ENCODE measurements at regions not wholly inside any gene's neighbourhood (a gene's known extent, or its start where the extent isn't known, plus 50 kb on each side); places are given as distances from the start of the nearest gene placed in this dataset.

GRCh38 chr7:35331730-35332678, 78.1 kb upstream of the TBX20 start:
- no peak for TF ChIP-seq ZNF70 (CRISPR knock-in tag; IDR thresholded peaks at IDR 0.05)
- TF ChIP-seq OSR1 (CRISPR knock-in tag; IDR thresholded peaks at IDR 0.05), result no peak
- no peak for TF ChIP-seq PATZ1 (CRISPR knock-in tag; IDR thresholded peaks at IDR 0.05; ENCODE audit: borderline replicate concordance)
- no peak for TF ChIP-seq TCF4 (CRISPR knock-in tag; IDR thresholded peaks at IDR 0.05; ENCODE audit: borderline replicate concordance)
- no peak for TF ChIP-seq ISL1 (CRISPR knock-in tag; IDR thresholded peaks at IDR 0.05)
- no peak for TF ChIP-seq PPARA (CRISPR knock-in tag; IDR thresholded peaks at IDR 0.05; ENCODE audit: borderline replicate concordance)
- TF ChIP-seq ZNF565 (CRISPR knock-in tag; conservative IDR thresholded peaks at IDR 0.05; ENCODE audit: low read depth), result no peak
- TF ChIP-seq TSHZ2 (CRISPR knock-in tag; IDR thresholded peaks at IDR 0.05), result no peak
- TF ChIP-seq BACH2 (CRISPR knock-in tag; IDR thresholded peaks at IDR 0.05; ENCODE audit: borderline replicate concordance), result no peak
- no peak for TF ChIP-seq TOX (CRISPR knock-in tag; IDR thresholded peaks at IDR 0.05; ENCODE audit: borderline replicate concordance)
- TF ChIP-seq CREB5 (CRISPR knock-in tag; IDR thresholded peaks at IDR 0.05; ENCODE audit: low read depth), result no peak
- no peak for TF ChIP-seq CSDC2 (CRISPR knock-in tag; IDR thresholded peaks at IDR 0.05)
- no peak for TF ChIP-seq CSRNP3 (CRISPR knock-in tag; IDR thresholded peaks at IDR 0.05)
- ATAC-seq, result no peak

GRCh38 chr7:35329026-35329425, 75.1 kb upstream of the TBX20 start:
- no peak for ATAC-seq
- no peak for TF ChIP-seq RARB (CRISPR knock-in tag; IDR thresholded peaks at IDR 0.05)
- no peak for TF ChIP-seq ZFP30 (CRISPR knock-in tag; IDR thresholded peaks at IDR 0.05)
- TF ChIP-seq GLIS3 (CRISPR knock-in tag; IDR thresholded peaks at IDR 0.05), result no peak
- no peak for TF ChIP-seq PATZ1 (CRISPR knock-in tag; IDR thresholded peaks at IDR 0.05; ENCODE audit: borderline replicate concordance)
- no peak for TF ChIP-seq ESRRG (CRISPR knock-in tag; IDR thresholded peaks at IDR 0.05)
- no peak for TF ChIP-seq CREB5 (CRISPR knock-in tag; IDR thresholded peaks at IDR 0.05; ENCODE audit: low read depth)
- no peak for TF ChIP-seq BACH2 (CRISPR knock-in tag; IDR thresholded peaks at IDR 0.05; ENCODE audit: borderline replicate concordance)

GRCh38 chr7:35319606-35320005, 65.7 kb upstream of the TBX20 start:
- TF ChIP-seq TCF4 (CRISPR knock-in tag; IDR thresholded peaks at IDR 0.05; ENCODE audit: borderline replicate concordance), result no peak
- no peak for TF ChIP-seq ARNTL (CRISPR knock-in tag; IDR thresholded peaks at IDR 0.05; ENCODE audit: borderline replicate concordance, low read depth)
- no peak for TF ChIP-seq ZC3H10 (CRISPR knock-in tag; IDR thresholded peaks at IDR 0.05)
- no peak for TF ChIP-seq CSRNP3 (CRISPR knock-in tag; IDR thresholded peaks at IDR 0.05)
- TF ChIP-seq TSHZ2 (CRISPR knock-in tag; IDR thresholded peaks at IDR 0.05), result no peak
- ATAC-seq, result no peak
